Fibroblast of lung (primary cell): ENCODE measurements at regions not wholly inside any gene's neighbourhood (a gene's known extent, or its start where the extent isn't known, plus 50 kb on each side); places are given as distances from the start of the nearest gene placed in this dataset.

Source experiments
- DNase-seq, 2 donors: peaks; one replicate each; pipeline versions ENCODE4 v3.0.0 to v3.0.0-alpha.2; 2010; ENCODE audit warnings: low read depth in 2 of 2
- H2AFZ ChIP-seq: 2 replicates; pipeline ENCODE4 v1.5.1; 2012; ENCODE audit warnings: low read length, control low read depth, inconsistent platforms
- H3K27ac ChIP-seq: 2 replicates; pipeline ENCODE4 v1.5.1; 2011; ENCODE audit warnings: low read length, control low read depth; ENCODE audit not compliant: insufficient read depth
- H3K27me3 ChIP-seq: 2 replicates; pipeline ENCODE4 v1.5.1; 2011; ENCODE audit warnings: mild to moderate bottlenecking, low read length; ENCODE audit not compliant: control insufficient read depth, insufficient read depth
- H3K36me3 ChIP-seq: 2 replicates; pipeline ENCODE4 v1.5.1; 2011; ENCODE audit warnings: low read length; ENCODE audit not compliant: control insufficient read depth, insufficient read depth
- H3K4me1 ChIP-seq: 2 replicates; pipeline ENCODE4 v1.5.1; 2011; ENCODE audit warnings: low read length; ENCODE audit not compliant: control insufficient read depth, insufficient read depth; ENCODE audit errors: extremely low read depth
- H3K4me2 ChIP-seq: 2 replicates; pipeline ENCODE4 v1.5.1; 2011; ENCODE audit warnings: low read length, control low read depth; ENCODE audit not compliant: insufficient read depth; ENCODE audit errors: extremely low read depth
- H3K4me3 ChIP-seq, 4 experiments: fragments of 200-600 bp in 1 of 4; sonication (generic) in 1 of 4; replicated peaks in 1 of 4; 2 replicates each; pipeline ENCODE4 v1.5.1; 2011 to 2016; ENCODE audit warnings: low read length in 4 of 4, low read depth in 3 of 4, mild to moderate bottlenecking in 3 of 4, control low read depth in 2 of 4, inconsistent platforms in 1 of 4, mixed read lengths in 1 of 4; ENCODE audit not compliant: insufficient read depth in 1 of 4; ENCODE audit errors: control extremely low read depth in 1 of 4
- H3K79me2 ChIP-seq: 2 replicates; pipeline ENCODE4 v1.5.1; 2012; ENCODE audit warnings: mild to moderate bottlenecking, low read length, inconsistent platforms; ENCODE audit not compliant: control insufficient read depth, insufficient read depth
- H3K9ac ChIP-seq: 2 replicates; pipeline ENCODE4 v1.5.1; 2011; ENCODE audit warnings: mild to moderate bottlenecking, low read length, control low read depth; ENCODE audit not compliant: insufficient read depth
- H3K9me3 ChIP-seq: 2 replicates; pipeline ENCODE4 v1.5.1; 2012; ENCODE audit warnings: low read depth, low read length; ENCODE audit not compliant: control insufficient read depth, insufficient read depth
- H4K20me1 ChIP-seq: 2 replicates; pipeline ENCODE4 v1.5.1; 2011; ENCODE audit warnings: low read length; ENCODE audit not compliant: control insufficient read depth, insufficient read depth; ENCODE audit errors: extremely low read depth
- CTCF ChIP-seq, 2 donors: IDR thresholded peaks in 1 of 2; conservative IDR thresholded peaks in 1 of 2; 1 replicate in 1 of 2; 2 replicates in 1 of 2; pipeline ENCODE4 v1.5.1; 2011 to 2012; ENCODE audit warnings: low read length in 2 of 2, control low read depth in 1 of 2, inconsistent platforms in 1 of 2, low read depth in 1 of 2, mild to moderate bottlenecking in 1 of 2
- EZH2 ChIP-seq: IDR thresholded peaks from 2 replicates; pipeline ENCODE4 v1.5.1; 2012; ENCODE audit warnings: low read length, control low read depth, mild to moderate bottlenecking; ENCODE audit errors: missing control alignments

- TF ChIP-seq EZH2 (no peak), CTCF (conservative IDR thresholded peaks at IDR 0.05 in 1 of 2, IDR thresholded peaks at IDR 0.05 in 1 of 2; ENCODE audit: low read depth in 1 of 2, low read length in 2 of 2) (no peak)
- no peak overlapping the region for H3K9ac ChIP-seq
- H4K20me1 ChIP-seq, result no peaks in the 10 kb centered on the region
- H3K9me3 ChIP-seq, result no peaks in the 10 kb centered on the region
- DNase-seq, result no peak
- no peaks in the 10 kb centered on the region for H3K4me1 ChIP-seq
- H3K27ac ChIP-seq, result no peak overlapping the region
- no peaks in the 10 kb centered on the region for H3K36me3 ChIP-seq
- H3K4me3 ChIP-seq, result no peak overlapping the region
- H3K79me2 ChIP-seq, result no peaks in the 10 kb centered on the region
- no peaks in the 10 kb centered on the region for H3K27me3 ChIP-seq
- no peak overlapping the region for H3K4me2 ChIP-seq
- no peak overlapping the region for H2AFZ ChIP-seq
Measured at GRCh38 chr2:118469103-118469502, 378.3 kb downstream of the EN1 start.

GRCh38 chr2:118464546-118465265, 376.4 kb downstream of the INSIG2 start:
- Histone ChIP-seq H3K9ac (no peak overlapping the region), H3K4me2 (no peak overlapping the region), H4K20me1 (no peaks in the 10 kb centered on the region), H3K4me3 (no peak overlapping the region), H3K4me1 (no peaks in the 10 kb centered on the region), H3K9me3 (no peaks in the 10 kb centered on the region), H3K27me3 (no peaks in the 10 kb centered on the region), H2AFZ (no peak overlapping the region), H3K27ac (no peak overlapping the region), H3K79me2 (no peaks in the 10 kb centered on the region), H3K36me3 (no peaks in the 10 kb centered on the region)
- DNase-seq, result no peak
- TF ChIP-seq EZH2, result no peak
- TF ChIP-seq CTCF (conservative IDR thresholded peaks at IDR 0.05 in 1 of 2, IDR thresholded peaks at IDR 0.05 in 1 of 2; ENCODE audit: low read depth in 1 of 2, low read length in 2 of 2), result no peak

- H3K9me3 ChIP-seq, result no peaks in the 10 kb centered on the region
- no peak overlapping the region for H3K9ac ChIP-seq
- H3K36me3 ChIP-seq, result no peaks in the 10 kb centered on the region
- TF ChIP-seq CTCF (conservative IDR thresholded peaks at IDR 0.05 in 1 of 2, IDR thresholded peaks at IDR 0.05 in 1 of 2; ENCODE audit: low read depth in 1 of 2, low read length in 2 of 2) (no peak), EZH2 (no peak)
- no peak overlapping the region for H3K4me2 ChIP-seq
- no peaks in the 10 kb centered on the region for H4K20me1 ChIP-seq
- no peak overlapping the region for H3K4me3 ChIP-seq
- no peak overlapping the region for H2AFZ ChIP-seq
- no peak overlapping the region for H3K27ac ChIP-seq
- H3K27me3 ChIP-seq, result no peaks in the 10 kb centered on the region
- no peaks in the 10 kb centered on the region for H3K4me1 ChIP-seq
- no peaks in the 10 kb centered on the region for H3K79me2 ChIP-seq
- no peak for DNase-seq
Measured at GRCh38 chr2:118464046-118464445, 375.8 kb downstream of the INSIG2 start.
